Tibial nerve (tissue), 4 donors: ENCODE measurements at regions not wholly inside any gene's neighbourhood (a gene's known extent, or its start where the extent isn't known, plus 50 kb on each side); places are given as distances from the start of the nearest gene placed in this dataset.

ENCODE experiments used
- CTCF ChIP-seq, 5 experiments: fragments of 200-600 bp in 3 of 5; fragments of 450-650 bp in 2 of 5; sonication (generic) in 3 of 5; IDR thresholded peaks; one replicate each; pipeline ENCODE4 v1.5.1; 2016 to 2019; ENCODE audit warnings: antibody characterized with exemption in 5 of 5, mild to moderate bottlenecking in 3 of 5, moderate library complexity in 2 of 5
- EP300 ChIP-seq, 2 donors: sonication (generic); formaldehyde crosslinking; IDR thresholded peaks; one replicate each; pipeline ENCODE4 v1.6.1; 2017; ENCODE audit warnings: antibody characterized with exemption in 2 of 2, mild to moderate bottlenecking in 1 of 2
- POLR2A ChIP-seq, 2 donors: fragments of 450-650 bp; IDR thresholded peaks; one replicate each; pipeline ENCODE4 v1.6.1; 2017; ENCODE audit warnings: antibody characterized with exemption in 2 of 2, mild to moderate bottlenecking in 2 of 2, moderate library complexity in 2 of 2

GRCh38 chr6:3523966-3524365 lies 67.1 kb upstream of the SLC22A23 start:
- TF ChIP-seq POLR2A (IDR thresholded peaks at IDR 0.05) (no peak), CTCF (IDR thresholded peaks at IDR 0.05) (no peak), EP300 (IDR thresholded peaks at IDR 0.05) (no peak)
